ENCODE measurements at regions not wholly inside any gene's neighbourhood (a gene's known extent, or its start where the extent isn't known, plus 50 kb on each side); places are given as distances from the start of the nearest gene placed in this dataset.

DNA sequence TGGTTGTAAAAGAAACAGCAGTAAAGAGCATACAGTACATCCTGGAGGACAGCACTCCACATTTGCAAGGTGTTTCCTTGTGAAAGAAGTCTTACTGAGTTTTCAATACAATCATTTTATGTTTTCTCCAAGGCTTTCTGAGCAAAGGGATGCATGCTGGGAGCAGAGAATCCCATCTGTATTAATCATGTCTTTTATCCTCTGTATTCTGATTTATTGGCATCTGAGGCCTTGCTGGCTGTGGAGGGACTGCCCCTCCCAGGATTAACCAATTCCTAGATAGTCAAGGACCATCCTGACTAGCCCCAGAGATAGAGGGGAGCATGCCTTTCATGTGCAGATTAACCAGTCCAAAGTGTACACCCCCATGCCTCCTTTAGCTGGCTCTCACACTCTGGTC lies 476.3 kb downstream of the SIPA1L2 start:
- H3K9me3 ChIP-seq (ENCODE audit: low read depth): no peaks in the 10 kb centered on the region
- no peak for DNase-seq (ENCODE audit: low read depth in 1 of 2, low spot score in 1 of 2)
- no peaks in the 10 kb centered on the region for H3K27me3 ChIP-seq
- no peaks in the 10 kb centered on the region for H3K4me1 ChIP-seq (ENCODE audit: low read depth)
- no peak overlapping the region for H3K27ac ChIP-seq
- TF ChIP-seq, protein P1, sequence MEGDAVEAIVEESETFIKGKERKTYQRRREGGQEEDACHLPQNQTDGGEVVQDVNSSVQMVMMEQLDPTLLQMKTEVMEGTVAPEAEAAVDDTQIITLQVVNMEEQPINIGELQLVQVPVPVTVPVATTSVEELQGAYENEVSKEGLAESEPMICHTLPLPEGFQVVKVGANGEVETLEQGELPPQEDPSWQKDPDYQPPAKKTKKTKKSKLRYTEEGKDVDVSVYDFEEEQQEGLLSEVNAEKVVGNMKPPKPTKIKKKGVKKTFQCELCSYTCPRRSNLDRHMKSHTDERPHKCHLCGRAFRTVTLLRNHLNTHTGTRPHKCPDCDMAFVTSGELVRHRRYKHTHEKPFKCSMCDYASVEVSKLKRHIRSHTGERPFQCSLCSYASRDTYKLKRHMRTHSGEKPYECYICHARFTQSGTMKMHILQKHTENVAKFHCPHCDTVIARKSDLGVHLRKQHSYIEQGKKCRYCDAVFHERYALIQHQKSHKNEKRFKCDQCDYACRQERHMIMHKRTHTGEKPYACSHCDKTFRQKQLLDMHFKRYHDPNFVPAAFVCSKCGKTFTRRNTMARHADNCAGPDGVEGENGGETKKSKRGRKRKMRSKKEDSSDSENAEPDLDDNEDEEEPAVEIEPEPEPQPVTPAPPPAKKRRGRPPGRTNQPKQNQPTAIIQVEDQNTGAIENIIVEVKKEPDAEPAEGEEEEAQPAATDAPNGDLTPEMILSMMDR (IDR thresholded peaks at IDR 0.05; ENCODE audit: low read depth, low read length): no peak
- H3K4me3 ChIP-seq: no peak overlapping the region
- H3K36me3 ChIP-seq: no peaks in the 10 kb centered on the region

GRCh38 chr1:232150770-232151548 lies 479.0 kb downstream of the SIPA1L2 start:
- Histone ChIP-seq H3K4me1 (ENCODE audit: low read depth) (no peaks in the 10 kb centered on the region), H3K27ac (no peak overlapping the region), H3K4me3 (no peak overlapping the region), H3K27me3 (no peaks in the 10 kb centered on the region), H3K36me3 (no peaks in the 10 kb centered on the region), H3K9me3 (ENCODE audit: low read depth) (no peaks in the 10 kb centered on the region)
- no peak for DNase-seq (ENCODE audit: low read depth in 1 of 2, low spot score in 1 of 2)
- TF ChIP-seq, protein P1 (IDR thresholded peaks at IDR 0.05; ENCODE audit: low read depth, low read length): no peak

DNA sequence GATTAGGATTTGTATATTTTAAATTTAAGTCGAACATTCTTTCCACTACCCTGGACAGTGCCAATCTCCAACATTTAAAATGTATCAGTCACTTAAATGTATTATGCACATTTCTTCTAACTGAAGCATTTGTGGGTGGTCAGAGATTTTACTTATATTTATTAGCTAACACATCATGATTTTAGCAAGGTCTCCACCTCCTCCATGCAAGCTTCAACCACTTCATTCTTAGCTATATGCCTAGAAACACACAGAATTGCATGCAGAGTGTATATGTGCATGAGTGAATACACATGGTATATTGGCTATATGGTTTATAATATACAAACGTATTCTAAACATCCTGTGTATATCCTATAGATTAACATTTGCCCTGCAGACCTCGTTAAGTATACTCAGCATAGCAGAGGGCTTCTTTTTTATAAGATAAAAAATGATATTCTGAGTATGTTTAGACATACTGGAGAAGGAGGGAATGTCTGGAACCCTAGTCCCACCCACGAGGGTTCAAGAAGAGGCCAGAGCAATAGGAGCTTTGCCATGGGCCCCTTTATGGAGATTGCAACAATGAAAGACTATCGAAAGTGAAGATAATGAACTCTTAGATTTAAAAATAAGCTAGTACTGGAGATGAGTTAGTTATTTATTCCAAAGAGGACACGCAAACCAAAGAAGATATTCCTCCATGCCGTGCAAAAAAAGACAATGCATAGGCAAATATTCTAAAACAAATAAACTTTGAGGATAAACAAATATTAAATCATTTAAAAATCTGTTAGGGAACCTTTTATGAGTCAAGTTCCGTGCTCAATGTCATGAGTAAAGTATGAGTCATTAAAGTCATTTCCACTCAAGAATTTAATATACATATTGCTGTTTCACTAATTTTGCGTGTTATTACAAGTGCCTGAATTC lies 480.4 kb downstream of the SIPA1L2 start:
- no peak overlapping the region for H3K4me3 ChIP-seq
- no peaks in the 10 kb centered on the region for H3K36me3 ChIP-seq
- TF ChIP-seq, protein P1 (IDR thresholded peaks at IDR 0.05; ENCODE audit: low read depth, low read length): no peak
- no peaks in the 10 kb centered on the region for H3K27me3 ChIP-seq
- H3K9me3 ChIP-seq (ENCODE audit: low read depth): no peaks in the 10 kb centered on the region
- no peak overlapping the region for H3K27ac ChIP-seq
- no peaks in the 10 kb centered on the region for H3K4me1 ChIP-seq (ENCODE audit: low read depth)
- peak in 1 of 2 donors; percentile 55 for DNase-seq (ENCODE audit: low read depth in 1 of 2, low spot score in 1 of 2)

- DNase-seq (ENCODE audit: low read depth in 1 of 2, low spot score in 1 of 2): no peak
- TF ChIP-seq, protein P1 (IDR thresholded peaks at IDR 0.05; ENCODE audit: low read depth, low read length): no peak
- Histone ChIP-seq H3K27me3 (no peaks in the 10 kb centered on the region), H3K27ac (no peak overlapping the region), H3K4me1 (ENCODE audit: low read depth) (no peaks in the 10 kb centered on the region), H3K4me3 (no peak overlapping the region), H3K36me3 (no peaks in the 10 kb centered on the region), H3K9me3 (ENCODE audit: low read depth) (no peaks in the 10 kb centered on the region)
These were observed 482.7 kb downstream of the SIPA1L2 start for GRCh38 chr1:232147215-232147614.

- TF ChIP-seq, protein P1 (IDR thresholded peaks at IDR 0.05; ENCODE audit: low read depth, low read length): no peak
- Histone ChIP-seq H3K27me3 (no peaks in the 10 kb centered on the region), H3K36me3 (no peaks in the 10 kb centered on the region), H3K9me3 (ENCODE audit: low read depth) (no peaks in the 10 kb centered on the region), H3K27ac (no peak overlapping the region), H3K4me1 (ENCODE audit: low read depth) (no peaks in the 10 kb centered on the region), H3K4me3 (no peak overlapping the region)
- no peak for DNase-seq (ENCODE audit: low read depth in 1 of 2, low spot score in 1 of 2)
These were observed 483.4 kb downstream of the SIPA1L2 start for GRCh38 chr1:232146514-232146913.

Data from cardiac muscle cell (in vitro differentiated cells and primary cell).